ENCODE measurements at regions not wholly inside any gene's neighbourhood (a gene's known extent, or its start where the extent isn't known, plus 50 kb on each side); places are given as distances from the start of the nearest gene placed in this dataset.
"Not testable (repeated sequence)": the region's sequence is repeated elsewhere in the genome, so short reads cannot be mapped to it uniquely, and the experiment has no call there.

- TF ChIP-seq CTCF (conservative IDR thresholded peaks at IDR 0.05), result no peak
- TF ChIP-seq ZFX (IDR thresholded peaks at IDR 0.05), result no peak
- no peak overlapping the region for H3K27ac ChIP-seq
These were observed 200.0 kb upstream of the SULF2 start for GRCh38 chr20:47985092-47985850.

- no peak overlapping the region for H3K27ac ChIP-seq
- TF ChIP-seq ZFX (IDR thresholded peaks at IDR 0.05), result no peak
- no peak for TF ChIP-seq CTCF (conservative IDR thresholded peaks at IDR 0.05)
These were observed 199.2 kb upstream of the SULF2 start for GRCh38 chr20:47984437-47984836.

GRCh38 chr20:47983642-47984041 is 198.4 kb upstream of the SULF2 start:
- H3K27ac ChIP-seq, result not testable (repeated sequence)

- no peak overlapping the region for H3K27ac ChIP-seq
- no peak for TF ChIP-seq CTCF (conservative IDR thresholded peaks at IDR 0.05)
- TF ChIP-seq ZFX (IDR thresholded peaks at IDR 0.05), result no peak
These were observed 197.5 kb upstream of the SULF2 start for GRCh38 chr20:47982574-47983360.

- no peak for TF ChIP-seq CTCF (conservative IDR thresholded peaks at IDR 0.05)
- TF ChIP-seq ZFX (IDR thresholded peaks at IDR 0.05), result no peak
- H3K27ac ChIP-seq, result no peak overlapping the region
These were observed 195.9 kb upstream of the SULF2 start for GRCh38 chr20:47981222-47981621.

- TF ChIP-seq CTCF (conservative IDR thresholded peaks at IDR 0.05), result no peak
- no peak for TF ChIP-seq ZFX (IDR thresholded peaks at IDR 0.05)
- no peak overlapping the region for H3K27ac ChIP-seq
These were observed 195.3 kb upstream of the SULF2 start for GRCh38 chr20:47980336-47981177.

- not testable (repeated sequence) for H3K27ac ChIP-seq
These were observed 194.2 kb upstream of the SULF2 start for GRCh38 chr20:47979361-47980095.

- not testable (repeated sequence) for H3K27ac ChIP-seq
These were observed 193.3 kb upstream of the SULF2 start for GRCh38 chr20:47978428-47979120.

GRCh38 chr20:47977789-47978252 is 192.5 kb upstream of the SULF2 start:
- H3K27ac ChIP-seq, result not testable (repeated sequence)

- not testable (repeated sequence) for H3K27ac ChIP-seq
These were observed 191.9 kb upstream of the SULF2 start for GRCh38 chr20:47977017-47977788.

All from C4-2B (cell line).